NOMO-1 treated with DMSO at 0.1 percent for 48 hours (cell line): ENCODE measurements at regions not wholly inside any gene's neighbourhood (a gene's known extent, or its start where the extent isn't known, plus 50 kb on each side); places are given as distances from the start of the nearest gene placed in this dataset.

Experiments
- DNase-seq: peaks from one replicate; lab custom pipeline; 2025; ENCODE audit not compliant: unreplicated experiment; lab: John Stamatoyannopoulos, UW

DNA sequence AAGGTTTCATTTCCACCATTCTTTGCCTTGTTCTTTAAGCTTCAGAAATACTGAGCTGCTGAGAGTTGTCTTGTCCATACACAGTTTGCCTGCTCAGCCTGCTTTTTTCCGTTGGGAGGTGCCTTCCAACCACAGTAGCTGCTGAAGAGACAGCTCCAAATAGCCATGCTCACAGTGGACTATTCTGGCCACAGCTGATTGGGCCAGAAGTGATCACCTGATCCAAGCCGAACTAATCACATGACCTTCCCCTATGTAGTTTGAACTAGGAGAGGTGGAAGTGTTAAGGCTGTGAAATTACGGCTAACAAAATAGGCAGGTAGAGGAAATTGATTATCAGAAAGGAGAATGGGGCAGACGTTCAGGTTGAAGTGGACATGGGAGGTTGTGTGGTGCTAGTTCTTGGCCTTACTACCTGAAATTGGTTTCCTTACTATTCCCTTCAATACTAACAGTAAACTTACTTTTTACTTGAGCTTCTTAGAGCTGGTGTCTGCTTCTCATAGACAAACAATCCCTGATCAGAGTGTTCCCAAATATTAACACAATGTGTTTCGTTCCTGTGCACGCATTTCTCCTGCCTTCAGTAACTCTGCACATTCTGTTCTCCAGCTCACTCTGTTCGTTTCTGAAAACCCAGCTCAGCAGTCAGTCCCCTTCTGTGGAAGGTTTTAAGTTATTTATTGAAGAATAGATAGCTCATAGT lies 136.1 kb downstream of the RWDD3 start:
- no peak for DNase-seq

DNA sequence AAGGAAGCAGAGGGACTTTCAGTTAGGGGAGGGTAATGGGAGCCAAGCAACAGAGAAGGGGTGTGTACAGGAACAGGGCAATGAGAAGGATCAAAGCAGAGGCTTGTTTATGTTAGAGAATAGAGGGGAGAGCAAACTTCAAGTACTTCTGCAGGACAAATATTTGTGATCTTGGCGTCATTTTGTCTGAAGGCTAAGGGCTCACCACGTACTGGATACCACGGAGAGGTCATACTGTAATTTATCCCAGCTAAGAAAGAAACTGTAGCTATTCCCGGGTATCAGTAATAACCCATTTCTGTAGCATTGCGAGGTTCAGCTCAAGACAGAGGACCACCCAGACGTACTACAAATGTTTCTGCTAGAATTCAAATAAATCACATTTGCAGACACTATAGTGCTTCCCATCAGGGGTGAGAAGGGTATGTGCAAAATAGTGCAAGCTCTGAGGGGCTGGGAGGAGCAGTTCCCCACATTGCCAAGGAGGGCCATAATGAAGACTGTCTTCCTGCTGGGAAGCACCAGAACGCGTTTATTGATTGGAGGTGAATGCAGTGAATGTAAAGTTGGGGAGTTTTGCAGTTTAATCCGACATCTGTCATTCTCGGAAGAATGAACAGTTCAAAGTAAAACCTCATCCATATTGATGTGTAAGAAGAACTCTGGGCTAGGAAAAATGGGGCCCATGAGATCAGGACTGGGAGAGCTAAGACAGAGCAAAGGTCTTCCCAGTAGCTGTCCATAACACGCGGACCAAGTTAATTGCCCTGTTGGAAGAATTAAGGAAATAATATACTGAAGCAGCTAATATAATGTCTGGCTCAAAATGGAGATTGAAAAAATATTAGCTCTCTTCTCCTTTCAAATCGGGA lies 136.9 kb downstream of the RWDD3 start:
- DNase-seq = no peak

DNA sequence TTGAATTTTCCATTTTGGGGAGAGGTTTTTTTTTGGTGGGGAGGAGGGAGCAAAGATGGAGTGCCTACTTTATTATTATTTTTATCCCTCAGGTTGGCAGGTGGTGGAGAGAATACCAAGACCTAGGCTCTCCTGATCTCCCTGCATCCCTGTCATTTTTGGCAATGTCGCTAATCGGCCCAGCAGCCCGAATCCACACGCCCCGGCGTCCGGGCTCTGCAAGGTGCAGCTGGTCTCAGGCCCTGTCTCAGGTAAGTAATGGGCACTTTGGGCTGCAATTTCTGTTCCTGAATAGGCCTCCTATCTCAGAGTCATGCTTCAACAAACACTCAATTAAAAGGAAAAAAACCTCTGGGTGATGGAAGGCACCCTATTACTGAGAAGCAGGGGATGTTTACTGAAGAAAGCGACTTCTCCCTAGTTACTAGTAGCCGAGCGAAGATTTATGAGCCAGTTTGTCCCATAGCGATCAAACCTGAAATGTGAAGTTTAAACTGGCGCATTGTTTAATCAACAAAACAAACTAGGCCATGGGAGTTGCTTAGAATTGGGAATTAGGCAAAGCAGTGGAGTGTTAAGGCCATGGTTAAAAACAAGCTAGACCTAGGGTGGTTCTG lies 137.8 kb downstream of the RWDD3 start:
- DNase-seq = no peak

- DNase-seq = no peak
These were observed 141.2 kb downstream of the RWDD3 start for GRCh38 chr1:95375174-95375573.

- no peak for DNase-seq
These were observed 146.9 kb downstream of the RWDD3 start for GRCh38 chr1:95380909-95381308.

DNA sequence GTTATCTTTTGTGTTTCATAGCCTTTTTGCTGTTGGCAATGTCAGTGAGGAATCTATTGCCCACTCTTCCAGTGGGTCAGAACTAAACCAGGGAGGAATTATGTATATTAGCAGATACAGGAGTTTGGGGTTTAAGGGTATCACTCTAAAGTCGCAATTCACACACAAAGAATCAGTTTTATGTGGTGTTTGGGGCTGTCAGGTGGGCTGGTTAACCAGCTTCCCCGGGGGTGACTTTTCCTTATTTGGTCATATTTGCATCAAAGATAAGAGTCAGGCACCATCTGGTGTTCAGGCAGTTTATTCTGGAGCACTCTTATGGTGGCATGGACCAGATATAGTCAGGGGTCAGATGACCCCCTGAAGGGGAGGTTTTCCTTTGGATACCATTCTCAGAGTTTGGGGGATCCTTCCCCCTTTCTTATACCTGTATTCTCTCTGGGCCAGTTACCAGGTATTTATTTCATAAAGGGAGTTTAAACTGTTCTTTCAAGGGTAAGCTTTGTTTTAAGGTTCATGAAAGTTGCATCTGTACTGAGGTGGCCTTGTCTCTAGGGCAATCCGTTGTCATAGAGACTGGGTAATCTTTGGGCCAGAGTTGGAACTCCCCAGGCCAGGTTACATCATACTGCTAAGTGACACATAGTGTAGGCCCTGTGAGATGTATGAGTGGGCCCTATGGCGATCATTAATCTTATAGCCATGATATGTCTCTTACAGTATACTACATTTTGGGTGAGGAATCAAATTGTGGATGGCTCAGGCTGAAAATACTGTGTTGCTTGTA lies 148.2 kb downstream of the RWDD3 start:
- DNase-seq = no peak

GRCh38 chr1:95383111-95383510 lies 149.1 kb downstream of the RWDD3 start:
- no peak for DNase-seq

GRCh38 chr1:95384567-95384966 lies 150.6 kb downstream of the RWDD3 start:
- DNase-seq = no peak

GRCh38 chr1:95386371-95386770 lies 152.4 kb downstream of the RWDD3 start:
- no peak for DNase-seq

DNA sequence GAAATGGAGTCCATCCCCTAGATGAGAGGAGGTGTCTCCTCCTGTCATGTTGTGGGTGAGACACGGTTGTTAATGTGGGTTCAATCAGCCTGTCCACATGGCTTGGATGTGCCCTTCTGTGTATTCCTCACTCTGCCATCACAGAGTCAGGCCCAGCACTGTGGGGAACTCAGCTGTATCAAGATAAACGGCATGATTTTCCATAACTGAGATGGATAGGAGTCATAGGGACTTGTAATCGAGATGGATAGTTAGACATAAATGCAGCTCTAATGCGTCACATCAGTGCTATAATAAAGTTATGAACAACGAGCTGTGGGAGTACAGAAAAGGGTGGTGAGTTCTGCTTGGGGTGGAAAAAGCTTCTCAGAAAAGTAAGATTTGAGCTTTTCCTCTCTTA lies 152.9 kb downstream of the RWDD3 start:
- DNase-seq = no peak

GRCh38 chr1:95388031-95388430 lies 154.0 kb downstream of the RWDD3 start:
- DNase-seq = no peak

DNA sequence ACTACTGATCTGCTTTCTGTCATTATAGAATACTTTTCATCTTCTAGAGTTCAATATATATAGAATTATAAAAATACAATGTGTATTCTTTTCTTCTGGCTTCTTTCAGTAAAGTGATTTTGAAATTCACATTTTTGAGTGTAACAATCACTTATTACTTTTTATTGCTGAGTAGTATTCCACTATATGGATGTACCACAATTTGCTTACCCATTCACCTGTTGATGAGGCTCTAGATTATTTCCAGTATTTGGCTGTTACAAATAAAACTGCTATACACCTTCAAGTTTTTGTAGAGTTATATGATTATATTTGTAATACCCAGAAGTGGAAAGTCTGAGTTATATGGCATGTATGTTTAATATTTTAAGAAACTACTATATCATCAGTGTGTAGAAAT lies 159.4 kb downstream of the RWDD3 start:
- no peak for DNase-seq

- no peak for DNase-seq
These were observed 162.5 kb downstream of the RWDD3 start for GRCh38 chr1:95396557-95396956.

GRCh38 chr1:95402780-95403179 lies 168.8 kb downstream of the RWDD3 start:
- DNase-seq = no peak

- DNase-seq = no peak
These were observed 172.3 kb downstream of the RWDD3 start for GRCh38 chr1:95406279-95406678.

DNA sequence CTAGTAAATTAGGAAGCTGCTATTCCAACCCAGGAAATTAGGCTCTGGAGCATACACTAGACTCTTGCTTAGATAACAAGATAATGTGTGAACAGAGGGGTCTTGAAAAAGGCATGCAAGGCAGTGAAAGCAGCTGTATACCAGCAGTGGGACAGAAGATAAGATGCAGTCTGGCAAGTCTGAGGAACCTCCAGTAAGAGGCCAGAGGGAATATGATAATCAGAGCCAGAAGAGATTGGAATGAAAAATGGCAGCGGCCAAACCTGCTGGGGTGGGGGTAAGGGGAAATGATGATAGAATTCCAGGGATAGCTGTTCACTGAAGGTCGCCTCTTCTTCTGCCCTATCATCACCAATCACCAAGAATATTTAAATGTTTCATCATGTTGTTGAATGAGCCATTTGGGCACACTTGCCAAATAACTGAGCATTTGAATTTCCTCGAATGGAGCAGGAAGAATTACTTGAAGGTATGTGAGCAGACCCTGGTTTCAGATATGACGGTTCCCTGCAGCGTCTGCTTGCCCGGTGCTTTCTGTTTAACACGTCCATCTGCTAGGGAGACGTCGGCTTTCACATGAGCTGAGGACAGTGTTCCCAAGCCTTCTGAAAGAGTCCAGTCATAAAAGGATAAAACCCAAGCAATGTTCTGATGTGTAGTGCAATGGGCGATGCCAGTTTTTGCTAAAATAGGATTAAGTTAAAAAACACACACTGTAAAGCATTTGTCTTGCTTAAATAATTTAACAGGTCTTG lies 173.3 kb downstream of the RWDD3 start:
- DNase-seq = no peak

- DNase-seq = no peak
These were observed 173.9 kb downstream of the RWDD3 start for GRCh38 chr1:95407886-95408291.

- no peak for DNase-seq
These were observed 174.6 kb downstream of the RWDD3 start for GRCh38 chr1:95408507-95409136.

GRCh38 chr1:95409276-95409675 lies 175.3 kb downstream of the RWDD3 start:
- DNase-seq = no peak

DNA sequence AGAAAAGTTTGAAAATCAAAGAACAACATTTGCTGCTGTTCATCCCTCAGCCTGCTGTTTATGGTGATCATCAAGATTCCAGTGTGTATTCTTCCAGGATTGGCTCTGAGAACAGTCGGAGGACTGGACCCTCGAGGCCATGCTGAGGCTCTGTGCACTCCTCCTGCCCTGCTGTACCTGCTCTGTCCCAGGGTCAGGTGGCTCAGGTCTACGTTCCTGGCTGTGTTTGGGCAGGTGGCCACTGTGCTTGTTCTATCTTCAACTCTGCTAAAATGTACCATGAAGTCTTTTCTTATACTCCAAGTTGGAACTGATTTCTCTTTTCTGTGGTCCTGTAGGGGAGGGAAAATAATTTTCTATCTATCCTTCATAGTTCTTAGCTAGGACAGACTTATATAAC lies 175.9 kb downstream of the RWDD3 start:
- DNase-seq = no peak
